ENCODE measurements at regions not wholly inside any gene's neighbourhood (a gene's known extent, or its start where the extent isn't known, plus 50 kb on each side); places are given as distances from the start of the nearest gene placed in this dataset.

GRCh38 chr20:59391975-59392374 is 91.6 kb downstream of the EDN3 start:
- H3K4ac ChIP-seq (ENCODE audit: low read depth, low read length) = no peak overlapping the region
- no peak overlapping the region for H3K4me3 Mint-ChIP-seq

More at GRCh38 chr20:59391975-59392374, 91.6 kb downstream of the EDN3 start:
- no peaks in the 10 kb centered on the region for H3K79me2 ChIP-seq (ENCODE audit: insufficient read depth, low read length)
- H3K4me1 Mint-ChIP-seq = peaks cover 4% of the 10 kb centered on the region in 2 experiments
- no peaks in the 10 kb centered on the region for H3K79me1 ChIP-seq (ENCODE audit: insufficient read depth, low read depth, low read length, poor library complexity, severe bottlenecking)
- no peaks in the 10 kb centered on the region for H4K20me1 ChIP-seq (ENCODE audit: control insufficient read depth, insufficient read depth, insufficient read length)
- no peak for DNase-seq
- no peak overlapping the region for H4K5ac ChIP-seq (ENCODE audit: insufficient read length, low read depth, low read length)
- H2AK5ac ChIP-seq (ENCODE audit: insufficient read length, low read length) = no peak overlapping the region
- H3K56ac ChIP-seq (ENCODE audit: insufficient read length, low read depth, low read length) = no peak overlapping the region
- no peak overlapping the region for H3K18ac ChIP-seq (ENCODE audit: insufficient read length, low read depth, low read length)
- H2BK120ac ChIP-seq (ENCODE audit: low read depth, low read length, poor library complexity, severe bottlenecking) = no peak overlapping the region
- H3K23me2 ChIP-seq (ENCODE audit: insufficient read length, low read depth, low read length, poor library complexity, severe bottlenecking) = no peaks in the 10 kb centered on the region
- H3K36me3 Mint-ChIP-seq (ENCODE audit: insufficient read depth in 1 of 3, low read depth in 3 of 3) = peaks cover 0 to 4% (median 0%) of the 10 kb centered on the region in 3 experiments; a peak in 1 of 7 replicates
- H2BK15ac ChIP-seq (ENCODE audit: low read depth, low read length) = no peak overlapping the region
- H3K4me2 ChIP-seq (ENCODE audit: insufficient read depth, insufficient read length, low read length) = no peak overlapping the region
- no peak overlapping the region; a peak in 1 of 7 replicates for H3K27ac Mint-ChIP-seq
- no peak overlapping the region; the same call in 1 of the 2 replicates for H3K14ac ChIP-seq (ENCODE audit: insufficient read depth, low read length)
- no peak overlapping the region for H3T11ph ChIP-seq (ENCODE audit: low read length)
- H2BK5ac ChIP-seq (ENCODE audit: insufficient read length, low read length) = no peak overlapping the region
- H2BK12ac ChIP-seq (ENCODE audit: insufficient read length, low read depth, low read length) = no peak overlapping the region
- H4K91ac ChIP-seq (ENCODE audit: insufficient read length, low read depth, low read length) = no peak overlapping the region
- no peak overlapping the region for H3K9ac ChIP-seq (ENCODE audit: extremely low read depth, insufficient read length, low read length)
- no peaks in the 10 kb centered on the region for H3K9me3 ChIP-seq (ENCODE audit: control insufficient read depth, low read depth, low read length)
- no peaks in the 10 kb centered on the region for H3K27me3 ChIP-seq (ENCODE audit: insufficient read depth, low read length)
- no CpG with 5 or more reads among the region's 1 CpG for WGBS (ENCODE audit: extremely low coverage, insufficient read length, low lambda C conversion rate)
- H2BK20ac ChIP-seq (ENCODE audit: low read depth, low read length, poor library complexity, severe bottlenecking) = no peak overlapping the region
- H4K8ac ChIP-seq (replicated peaks; ENCODE audit: insufficient read length, low read depth, low read length) = no peak overlapping the region
- no peak for TF ChIP-seq CTCF (conservative IDR thresholded peaks at IDR 0.05)
- no peak overlapping the region for H3K23ac ChIP-seq (ENCODE audit: insufficient read length, low read depth, low read length)
- H2AFZ ChIP-seq (ENCODE audit: low read length) = no peak overlapping the region
- no peaks in the 10 kb centered on the region for H3K4me1 ChIP-seq (ENCODE audit: insufficient read depth, low read length)
- H3K27me3 Mint-ChIP-seq (ENCODE audit: low read depth) = peaks cover 14% of the 10 kb centered on the region
- H3K9me3 Mint-ChIP-seq = peaks cover 0 to 3% of the 10 kb centered on the region in 2 experiments; a peak in 1 of 5 replicates
- no peak overlapping the region for H3K27ac ChIP-seq (ENCODE audit: insufficient read length, low read depth, low read length)

Measured in H9 (cell line).